Esophagus muscularis mucosa (tissue), 4 donors: ENCODE measurements at regions not wholly inside any gene's neighbourhood (a gene's known extent, or its start where the extent isn't known, plus 50 kb on each side); places are given as distances from the start of the nearest gene placed in this dataset.

Experiments used
- EP300 ChIP-seq: sonication (generic); formaldehyde crosslinking; IDR thresholded peaks from one replicate; pipeline ENCODE4 v1.6.1; 2017; ENCODE audit warnings: antibody characterized with exemption
- POLR2A ChIP-seq: fragments of 450-650 bp; IDR thresholded peaks from one replicate; pipeline ENCODE4 v1.6.1; 2017; ENCODE audit warnings: antibody characterized with exemption, moderate library complexity, mild to moderate bottlenecking, low read depth
- POLR2AphosphoS5 ChIP-seq, 2 donors: sonication (generic); formaldehyde crosslinking; IDR thresholded peaks; one replicate each; pipeline ENCODE4 v1.6.1; 2017; ENCODE audit warnings: antibody characterized with exemption in 2 of 2
- TF ChIP-seq, protein P1 (sequence below), 3 experiments: fragments of 200-600 bp in 2 of 3; fragments of 450-650 bp in 1 of 3; sonication (generic) in 2 of 3; IDR thresholded peaks; one replicate each; pipeline ENCODE4 v1.5.1; 2017 to 2019; ENCODE audit warnings: antibody characterized with exemption in 3 of 3, mild to moderate bottlenecking in 2 of 3, moderate library complexity in 1 of 3

DNA sequence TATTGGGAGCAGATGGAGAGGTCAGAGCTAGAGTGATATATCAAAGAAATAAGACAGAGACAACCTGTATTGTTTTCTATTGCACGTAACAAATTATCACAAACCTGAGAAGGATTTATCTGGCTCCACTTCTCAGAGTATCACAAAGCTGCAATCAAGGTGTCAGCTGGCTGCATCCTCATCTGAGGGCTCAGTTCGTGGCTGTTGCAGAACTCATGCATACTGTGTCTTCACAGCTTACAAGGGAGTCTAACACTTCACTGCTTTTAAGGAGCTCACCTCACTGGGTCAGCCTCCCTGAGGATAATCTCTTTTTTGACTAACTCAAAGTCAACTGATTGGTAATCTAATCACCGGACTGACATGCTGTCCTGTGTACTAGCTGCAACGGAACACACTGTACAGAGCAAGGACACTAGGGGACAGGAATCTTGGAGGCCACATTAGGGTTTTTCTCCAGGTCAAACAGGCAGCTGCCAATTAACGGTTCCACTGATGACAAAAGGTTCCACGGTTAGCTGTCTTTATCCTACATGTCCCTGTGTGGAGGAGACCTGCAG is 1006.8 kb upstream of the SEMA6D start:
- TF ChIP-seq, protein P1, sequence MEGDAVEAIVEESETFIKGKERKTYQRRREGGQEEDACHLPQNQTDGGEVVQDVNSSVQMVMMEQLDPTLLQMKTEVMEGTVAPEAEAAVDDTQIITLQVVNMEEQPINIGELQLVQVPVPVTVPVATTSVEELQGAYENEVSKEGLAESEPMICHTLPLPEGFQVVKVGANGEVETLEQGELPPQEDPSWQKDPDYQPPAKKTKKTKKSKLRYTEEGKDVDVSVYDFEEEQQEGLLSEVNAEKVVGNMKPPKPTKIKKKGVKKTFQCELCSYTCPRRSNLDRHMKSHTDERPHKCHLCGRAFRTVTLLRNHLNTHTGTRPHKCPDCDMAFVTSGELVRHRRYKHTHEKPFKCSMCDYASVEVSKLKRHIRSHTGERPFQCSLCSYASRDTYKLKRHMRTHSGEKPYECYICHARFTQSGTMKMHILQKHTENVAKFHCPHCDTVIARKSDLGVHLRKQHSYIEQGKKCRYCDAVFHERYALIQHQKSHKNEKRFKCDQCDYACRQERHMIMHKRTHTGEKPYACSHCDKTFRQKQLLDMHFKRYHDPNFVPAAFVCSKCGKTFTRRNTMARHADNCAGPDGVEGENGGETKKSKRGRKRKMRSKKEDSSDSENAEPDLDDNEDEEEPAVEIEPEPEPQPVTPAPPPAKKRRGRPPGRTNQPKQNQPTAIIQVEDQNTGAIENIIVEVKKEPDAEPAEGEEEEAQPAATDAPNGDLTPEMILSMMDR (IDR thresholded peaks at IDR 0.05), result no peak
- no peak for TF ChIP-seq POLR2A
- no peak for TF ChIP-seq POLR2AphosphoS5 (IDR thresholded peaks at IDR 0.05)
- no peak for TF ChIP-seq EP300
